Stimulated activated CD4-positive, alpha-beta T cell treated with anti-CD3 and anti-CD28 coated beads, Interleukin-4, amount 100 ng/mL, for 24 hours (primary cell): ENCODE measurements at regions not wholly inside any gene's neighbourhood (a gene's known extent, or its start where the extent isn't known, plus 50 kb on each side); places are given as distances from the start of the nearest gene placed in this dataset.

Source experiments
- DNase-seq: peaks from one replicate; pipeline ENCODE4 v3.0.0-alpha.2; 2020

DNA sequence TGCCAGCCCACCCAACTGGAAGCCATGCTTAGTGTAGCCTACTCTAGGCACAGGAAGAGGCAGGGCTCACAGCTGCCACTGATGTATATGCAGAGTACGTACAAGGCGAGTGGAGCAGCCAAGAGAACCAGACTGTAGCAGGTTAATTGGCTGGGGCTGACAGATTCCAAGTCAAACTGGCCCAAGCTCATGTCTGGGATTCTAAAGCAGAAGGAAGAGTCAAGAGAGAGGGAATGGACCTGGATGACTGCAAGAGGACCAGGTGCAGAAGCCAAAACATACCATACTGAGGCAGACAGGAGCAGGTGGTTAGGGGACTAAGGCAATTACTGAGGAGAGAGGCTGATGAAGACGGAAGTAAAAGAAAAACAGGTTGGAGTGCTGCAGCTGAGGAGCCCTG is 51.3 kb upstream of the LRRN2 start:
- DNase-seq = no peak

DNA sequence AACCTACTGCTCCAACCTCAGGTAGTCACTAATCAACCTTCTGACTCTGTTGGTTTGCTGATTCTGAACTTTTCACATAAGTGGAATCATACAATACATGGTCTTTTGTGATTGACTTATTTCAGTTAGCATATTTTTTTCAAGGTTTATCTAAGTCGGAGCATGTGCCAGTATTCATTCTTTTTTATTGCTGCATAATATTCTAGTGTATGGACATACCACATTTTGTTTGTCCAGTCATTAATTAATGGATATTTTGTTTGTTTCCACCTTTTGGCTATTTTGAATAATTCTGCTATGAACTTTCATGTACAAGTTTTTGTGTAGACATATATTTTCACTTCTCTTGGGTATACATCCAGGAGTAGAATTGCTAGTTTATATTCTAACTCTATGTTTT is 53.0 kb upstream of the LRRN2 start:
- no peak for DNase-seq

DNA sequence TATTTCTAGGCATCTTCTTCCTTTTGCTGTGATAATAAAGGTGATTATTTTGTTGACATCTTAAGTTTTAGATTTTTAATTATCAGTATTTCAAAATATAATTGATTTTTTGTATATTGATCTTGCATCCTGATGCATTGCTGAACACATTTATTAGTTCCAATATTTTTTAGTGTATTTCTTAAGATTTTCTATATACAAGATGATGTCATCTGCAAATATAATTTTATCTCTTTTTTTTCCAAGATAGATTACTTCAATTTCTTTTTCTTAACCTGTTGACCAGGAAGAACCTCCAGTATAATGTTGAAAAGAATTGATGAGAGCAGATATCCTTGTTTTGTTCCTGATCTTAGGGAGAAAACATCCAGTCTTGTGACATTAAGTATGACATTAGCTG is 54.8 kb upstream of the LRRN2 start:
- DNase-seq = no peak

DNA sequence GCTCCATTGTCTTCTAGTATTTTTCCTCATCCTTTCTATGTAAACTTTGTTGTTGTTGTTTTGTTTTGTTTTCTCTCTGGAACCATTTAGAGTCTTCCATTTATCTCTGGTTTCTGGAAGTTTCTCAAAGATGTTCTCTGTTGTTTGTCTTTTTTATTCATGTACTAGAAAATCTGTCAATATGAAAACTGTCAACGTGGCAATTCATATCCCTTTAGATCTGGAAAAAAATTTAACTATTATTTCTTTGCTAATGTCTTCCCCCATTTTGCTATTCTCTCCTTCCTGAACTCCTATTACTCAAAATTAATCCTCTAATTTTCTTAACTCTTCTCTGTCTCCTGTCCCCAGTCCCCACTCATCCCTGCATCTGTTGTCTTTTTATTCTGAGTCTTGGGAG is 55.9 kb upstream of the LRRN2 start:
- DNase-seq = no peak

DNA sequence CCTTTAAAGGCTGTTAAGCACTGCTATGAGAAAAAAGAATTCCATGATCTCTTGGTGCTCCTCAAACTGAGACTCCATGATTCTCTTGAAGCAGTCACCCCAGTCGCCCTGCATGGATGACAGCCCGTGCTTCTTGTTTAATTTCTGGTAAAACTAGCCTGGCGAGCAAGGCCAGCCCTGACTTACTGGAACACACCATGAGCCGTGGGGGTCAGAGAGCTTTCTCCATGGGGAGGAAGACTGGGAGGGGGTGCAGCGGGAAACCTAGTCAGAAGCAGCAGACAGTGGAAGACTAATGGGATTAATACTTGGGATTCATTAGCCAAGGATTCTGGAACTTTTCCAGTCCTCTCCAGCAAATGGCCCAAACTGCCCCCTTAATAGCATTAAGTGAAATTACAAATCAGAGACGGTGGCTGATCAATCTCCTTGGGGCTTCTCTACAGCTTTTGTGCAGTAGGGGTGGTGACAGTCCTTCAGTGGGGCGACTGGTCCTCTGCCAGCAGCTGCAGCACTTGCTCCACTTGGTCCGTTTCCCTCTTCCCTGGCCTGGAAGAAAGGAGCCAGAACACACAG is 57.2 kb upstream of the LRRN2 start:
- DNase-seq = no peak

DNA sequence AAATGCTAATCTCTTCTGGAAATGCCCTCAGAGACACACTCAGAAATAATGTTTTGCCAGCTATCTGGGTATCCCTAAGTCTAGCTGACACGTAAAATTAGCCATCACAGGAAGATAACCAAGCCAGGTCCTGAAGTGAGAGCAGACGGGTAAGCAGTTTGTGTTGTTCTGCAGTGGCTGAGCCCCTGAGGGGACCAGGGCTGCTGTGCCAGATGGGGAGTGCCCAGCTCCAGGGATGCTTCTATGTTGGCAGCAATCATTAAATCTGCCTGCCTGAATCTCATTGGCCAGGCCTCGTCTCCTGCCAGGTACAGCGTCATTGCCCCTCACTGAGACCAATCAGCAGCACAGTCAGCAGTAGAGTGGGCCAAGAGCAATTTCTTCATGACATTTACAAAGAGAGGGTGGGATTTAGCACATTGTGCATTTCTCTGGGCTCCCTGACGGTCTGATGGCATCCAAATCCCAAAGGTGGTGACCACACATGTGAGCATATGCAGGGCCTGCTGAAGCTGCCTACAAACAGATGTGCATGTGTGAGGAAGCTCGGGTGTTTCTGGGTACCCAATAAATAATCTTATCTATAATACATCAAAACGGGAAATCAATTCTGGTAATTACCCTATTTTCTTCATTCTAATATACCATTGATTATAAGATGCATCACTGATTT is 58.7 kb upstream of the LRRN2 start:
- no peak for DNase-seq

DNA sequence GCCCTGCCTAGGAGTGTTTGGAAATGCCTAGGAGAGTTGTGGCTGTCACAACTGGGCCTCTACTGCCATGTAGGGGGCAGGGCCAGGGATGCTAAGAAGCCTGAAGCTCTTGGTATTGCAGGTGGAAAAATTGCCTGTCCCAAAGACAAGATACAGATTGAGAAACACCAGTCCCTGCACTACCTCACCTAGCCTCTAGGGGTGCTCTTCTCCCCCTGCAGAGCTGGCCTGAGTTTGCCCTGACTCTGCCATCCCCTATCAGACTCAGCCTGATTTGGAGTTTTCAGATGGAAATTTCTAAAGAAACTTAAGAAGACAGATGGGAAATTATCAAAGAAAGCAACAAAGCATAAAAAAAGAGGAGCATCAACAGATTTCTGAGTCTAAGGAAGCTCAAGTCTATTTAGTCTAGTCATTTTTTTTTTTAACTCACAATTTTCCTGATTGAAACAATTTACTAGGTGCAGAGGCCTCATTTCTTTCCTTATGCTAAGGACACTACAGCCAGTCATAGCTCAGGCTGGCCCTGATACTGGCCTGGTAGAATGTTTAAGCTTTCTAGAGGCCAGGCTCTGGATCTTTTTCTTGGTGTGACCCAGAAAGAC is 61.4 kb upstream of the LRRN2 start:
- peak; percentile 51 for DNase-seq

DNA sequence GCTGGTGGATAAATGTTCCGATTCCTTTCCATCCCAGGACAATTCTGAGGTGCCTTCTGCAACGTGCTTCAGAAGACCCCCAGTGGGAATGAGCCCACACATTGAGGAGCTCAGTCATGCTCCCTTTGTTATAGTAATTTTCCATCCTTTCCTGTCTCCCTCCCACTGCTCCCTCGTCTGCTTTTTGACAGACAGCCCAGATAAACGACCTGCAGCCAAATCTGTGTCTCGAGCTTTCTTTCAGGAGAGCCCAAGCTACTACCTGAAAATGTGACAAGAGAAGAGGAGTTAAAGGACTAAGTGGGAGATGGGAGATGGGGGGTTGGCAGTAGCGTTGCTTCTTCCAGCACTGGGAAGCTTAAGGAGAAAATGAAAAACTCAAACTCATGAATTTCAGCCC is 65.9 kb upstream of the LRRN2 start:
- DNase-seq = no peak

DNA sequence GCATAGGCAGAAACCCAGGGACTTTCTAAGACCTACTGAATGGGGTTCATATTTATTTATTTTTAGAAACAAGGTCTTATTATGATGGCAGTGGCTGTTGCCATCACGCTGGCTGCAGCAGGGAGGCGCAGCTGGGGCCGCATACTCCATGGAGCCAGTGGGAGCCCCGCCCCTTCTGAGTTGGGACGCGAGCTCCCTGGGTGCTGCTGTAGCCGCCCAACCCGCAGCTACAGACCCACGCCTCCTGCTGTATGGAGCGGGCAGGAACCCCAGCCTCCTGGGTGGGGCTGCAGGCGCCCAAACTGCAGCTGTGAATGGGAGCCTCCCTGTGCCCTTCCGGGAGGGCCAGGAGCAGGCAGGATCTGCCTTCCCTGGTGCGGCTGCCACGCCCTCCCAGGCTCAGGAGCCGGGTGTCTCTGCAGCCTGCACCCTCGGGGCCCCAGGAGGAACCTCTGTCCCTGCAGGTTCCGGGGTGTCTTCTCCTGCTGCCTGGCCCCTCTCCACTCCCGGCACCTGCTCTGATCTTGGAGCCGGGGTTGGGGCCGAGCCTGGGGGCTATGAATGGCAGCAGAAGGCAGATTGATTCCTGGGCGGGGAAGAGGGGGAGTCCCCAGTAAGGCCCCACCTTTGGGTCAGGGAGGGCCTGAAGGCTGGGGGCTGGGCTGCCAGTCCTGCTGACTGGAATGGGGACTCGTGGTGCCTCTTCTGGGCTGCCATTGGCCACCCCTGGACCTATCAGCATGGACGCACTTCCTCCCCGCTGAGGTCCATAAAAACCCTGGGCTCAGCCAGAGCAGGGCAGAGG is 66.5 kb upstream of the LRRN2 start:
- DNase-seq = no peak

DNA sequence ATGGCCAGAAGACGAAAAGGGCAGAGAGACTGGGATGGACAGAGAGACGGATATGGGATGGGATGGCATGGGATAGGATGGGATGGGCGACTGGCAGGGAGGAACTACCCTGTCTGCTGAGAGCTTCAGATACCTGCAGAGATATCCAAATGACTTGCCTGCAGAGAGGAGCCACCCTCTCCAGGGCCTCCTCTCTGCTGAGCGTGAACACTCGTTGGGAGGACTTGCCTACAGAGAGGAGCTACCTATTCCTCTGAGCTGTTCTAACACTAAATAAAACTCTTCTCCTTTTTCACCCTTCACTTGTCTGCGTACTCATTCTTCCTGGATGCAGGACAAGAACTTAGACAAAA is 67.1 kb upstream of the LRRN2 start:
- no peak for DNase-seq

DNA sequence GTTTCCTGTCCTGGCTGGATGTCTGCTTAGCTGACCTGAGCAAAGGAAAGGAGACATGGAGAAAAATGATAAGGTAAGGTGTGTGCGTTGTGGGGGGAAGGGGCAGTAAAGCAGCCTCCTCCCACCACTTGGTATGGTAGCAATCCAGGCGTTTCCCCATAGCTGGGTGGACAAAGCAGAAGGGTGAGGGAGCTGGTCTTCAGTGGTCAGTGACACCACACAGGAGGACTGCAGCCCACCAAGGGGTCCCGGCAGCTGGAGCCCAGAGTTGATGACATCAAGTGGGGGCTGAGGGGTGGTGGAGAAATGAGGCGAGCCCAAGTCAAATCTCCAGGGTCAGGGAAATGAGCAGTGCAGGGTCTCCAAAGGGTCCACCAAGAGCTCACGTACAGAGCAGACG is 69.3 kb upstream of the LRRN2 start:
- no peak for DNase-seq

DNA sequence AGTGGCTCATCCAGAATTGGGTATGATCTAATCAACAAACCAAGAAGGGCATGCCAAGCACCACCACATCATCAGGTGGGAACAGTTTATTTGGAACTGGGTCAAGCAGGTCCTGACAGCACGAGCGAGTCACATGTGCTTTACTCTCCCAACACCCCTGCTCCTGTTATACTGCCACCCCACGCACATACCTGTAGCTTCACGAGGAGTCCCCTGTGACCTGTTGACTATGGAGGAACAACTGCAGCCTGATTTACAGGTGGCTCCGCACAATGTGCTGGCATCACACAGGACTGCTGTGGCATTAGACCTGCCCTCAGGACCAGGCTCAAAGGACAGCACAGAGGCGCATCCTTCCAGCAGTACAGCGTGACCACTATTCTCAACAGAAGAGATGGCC is 70.8 kb upstream of the LRRN2 start:
- DNase-seq = no peak

DNA sequence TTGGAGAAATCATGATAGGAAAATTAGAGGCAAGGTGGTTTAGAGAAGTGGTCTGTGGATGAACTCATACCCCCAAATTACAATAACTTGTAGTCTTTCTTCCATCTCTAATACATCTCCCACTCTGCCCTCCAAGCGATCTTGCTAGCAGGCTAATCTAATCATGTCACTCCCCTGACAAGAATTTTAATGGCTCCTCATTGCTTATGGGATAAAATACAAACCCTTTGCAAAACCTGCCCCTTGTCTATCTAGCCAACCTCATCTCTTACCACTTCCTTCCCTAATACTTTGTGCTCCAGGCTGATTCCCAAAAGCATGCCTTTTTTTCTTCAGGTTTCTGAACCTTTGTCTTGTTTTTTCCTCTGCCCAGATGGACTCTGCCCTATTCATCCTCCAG is 71.3 kb upstream of the LRRN2 start:
- no peak for DNase-seq

DNA sequence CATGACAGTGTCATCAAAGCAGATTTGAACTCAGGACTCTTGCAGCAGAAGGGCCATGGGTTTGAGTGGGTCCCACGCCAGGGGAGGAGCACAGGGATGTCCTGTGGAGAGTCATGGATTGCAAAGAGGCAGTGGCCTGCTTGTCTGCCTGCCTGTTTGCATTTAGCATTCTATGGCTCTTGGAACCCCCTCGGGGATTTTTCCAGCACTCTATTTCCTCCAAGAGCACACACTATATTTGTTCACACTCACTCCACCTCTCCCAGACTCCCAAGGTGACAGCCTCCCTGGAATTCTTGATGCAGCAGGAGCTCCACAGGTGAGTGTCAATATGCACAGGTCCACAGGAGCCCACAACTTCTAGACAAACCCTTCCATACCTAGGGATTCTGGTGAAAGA is 73.1 kb upstream of the LRRN2 start:
- DNase-seq = no peak

DNA sequence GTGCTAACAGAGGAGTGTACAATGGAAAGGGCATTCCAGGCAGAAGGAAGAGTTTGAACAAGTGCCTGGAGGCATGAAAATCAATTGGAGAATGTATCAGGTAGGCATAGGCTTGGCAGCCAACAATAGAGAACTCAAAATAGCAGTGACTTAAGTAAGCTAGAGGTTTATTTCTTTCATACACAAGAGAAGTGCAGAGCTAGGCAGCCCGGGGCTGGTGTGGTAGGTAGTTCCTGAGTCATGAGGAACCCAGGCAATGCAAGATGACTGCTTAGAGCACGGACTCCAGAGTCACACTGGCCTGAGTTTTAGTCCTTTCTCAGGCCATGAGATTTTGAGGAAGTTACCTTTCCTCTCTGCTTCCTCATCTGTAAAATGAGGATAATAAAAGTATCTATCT is 74.8 kb upstream of the LRRN2 start:
- DNase-seq = no peak

DNA sequence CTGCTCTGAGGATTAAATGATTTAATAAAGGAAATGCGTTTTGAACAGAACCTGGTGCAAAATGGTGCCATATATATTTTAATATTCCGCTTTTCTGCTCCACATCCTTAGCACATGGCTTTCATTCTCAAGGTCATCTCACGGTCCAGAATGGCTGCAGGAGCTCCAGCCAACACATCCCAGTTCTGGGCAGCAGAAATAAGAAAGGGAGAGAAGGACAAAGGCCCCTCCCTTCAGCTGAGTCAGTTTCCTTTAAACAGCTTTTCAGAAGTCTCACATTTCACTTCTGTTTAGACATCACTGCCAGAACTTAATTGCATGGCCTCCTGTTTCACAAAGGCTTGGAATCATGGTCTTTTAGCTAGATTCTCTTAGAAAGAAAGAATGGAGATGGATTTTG is 75.2 kb upstream of the LRRN2 start:
- DNase-seq = no peak

DNA sequence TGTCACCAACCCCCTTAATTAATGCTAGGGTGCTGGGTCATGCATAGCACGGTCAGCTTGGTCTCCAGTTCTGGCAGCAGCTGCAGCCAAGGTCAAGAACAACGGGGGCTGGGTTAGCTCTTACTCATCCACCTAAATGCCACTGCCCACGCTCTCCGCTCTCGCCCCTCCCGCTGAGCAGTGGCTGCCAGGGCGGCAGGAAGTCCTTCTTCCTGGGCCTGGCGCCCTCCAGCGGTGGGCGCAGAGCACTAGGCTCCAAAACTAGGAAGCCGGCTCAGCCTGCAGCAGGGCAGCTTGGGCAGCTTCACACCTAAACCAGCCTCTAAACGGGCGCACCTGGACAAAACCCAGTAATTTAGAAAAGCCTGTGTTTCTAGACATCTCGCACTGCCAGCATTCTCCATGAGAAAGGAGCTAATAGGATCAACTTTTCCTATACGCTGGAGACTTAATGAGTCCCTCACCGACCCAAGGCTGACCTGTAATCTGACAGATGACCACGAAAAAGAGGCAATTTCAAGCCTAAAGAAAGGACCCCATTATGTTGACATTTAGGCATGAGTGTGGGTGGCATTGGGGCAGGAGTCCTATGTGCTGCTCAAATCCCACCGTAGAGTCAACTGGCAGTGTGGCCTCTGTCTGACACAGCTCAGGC is 78.4 kb upstream of the LRRN2 start:
- peak; percentile 60 for DNase-seq

DNA sequence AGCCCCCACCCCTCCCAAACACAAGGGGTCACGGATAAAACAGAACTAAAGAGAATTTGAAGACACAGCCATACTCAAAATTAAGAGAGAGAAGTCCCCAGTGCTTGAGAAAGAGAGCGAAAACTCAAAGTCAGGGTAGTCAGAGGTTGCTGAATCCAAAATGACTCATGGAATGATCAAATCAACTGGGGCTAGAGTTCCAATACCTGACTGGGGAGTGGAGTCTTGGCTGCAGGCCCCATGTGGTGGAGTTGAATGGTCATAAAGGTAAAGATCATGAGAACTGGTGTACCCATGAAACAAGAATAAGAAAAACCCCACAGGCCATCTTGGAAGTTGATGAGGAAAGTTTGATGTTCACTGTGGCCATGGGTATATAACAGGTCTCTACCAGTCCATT is 84.5 kb upstream of the LRRN2 start:
- DNase-seq = no peak

DNA sequence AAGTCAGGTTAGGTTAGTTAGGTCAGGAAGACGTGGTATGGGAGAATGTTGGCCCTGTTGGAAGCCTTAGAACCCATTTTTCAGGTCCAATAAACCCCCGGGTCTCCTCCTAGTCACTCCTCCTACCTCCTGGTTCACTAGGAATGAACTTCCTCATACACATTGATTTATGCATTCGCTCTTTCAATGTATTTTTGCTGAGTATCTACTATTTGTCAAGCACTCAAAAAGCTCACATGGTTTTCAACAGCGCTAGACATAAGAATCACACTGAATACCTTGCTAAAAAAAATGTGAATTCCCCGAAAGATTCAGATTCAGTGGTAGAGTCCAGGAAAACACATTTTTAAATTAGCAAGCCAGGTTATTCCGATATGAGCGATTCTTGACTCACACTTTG is 85.8 kb upstream of the LRRN2 start:
- no peak for DNase-seq

DNA sequence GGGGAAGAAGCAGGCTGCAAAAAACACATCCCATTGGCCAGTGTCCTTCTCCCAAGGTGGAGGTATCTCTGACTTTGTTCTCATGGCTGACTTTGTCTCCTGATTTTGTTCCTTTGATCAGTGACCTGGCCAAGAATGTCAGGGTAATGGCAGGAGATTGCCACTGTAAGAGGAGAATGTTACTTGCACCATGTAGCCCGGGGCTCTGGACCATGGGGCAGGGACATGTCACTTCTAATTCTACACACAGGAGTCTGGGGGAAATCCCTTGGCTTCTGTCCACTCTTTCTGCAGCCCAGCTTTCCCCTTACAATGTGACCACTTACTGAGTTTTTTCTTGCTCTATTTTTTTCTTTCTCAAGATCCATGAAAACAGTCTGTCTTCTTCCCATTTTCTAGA is 87.7 kb upstream of the LRRN2 start:
- DNase-seq = no peak

DNA sequence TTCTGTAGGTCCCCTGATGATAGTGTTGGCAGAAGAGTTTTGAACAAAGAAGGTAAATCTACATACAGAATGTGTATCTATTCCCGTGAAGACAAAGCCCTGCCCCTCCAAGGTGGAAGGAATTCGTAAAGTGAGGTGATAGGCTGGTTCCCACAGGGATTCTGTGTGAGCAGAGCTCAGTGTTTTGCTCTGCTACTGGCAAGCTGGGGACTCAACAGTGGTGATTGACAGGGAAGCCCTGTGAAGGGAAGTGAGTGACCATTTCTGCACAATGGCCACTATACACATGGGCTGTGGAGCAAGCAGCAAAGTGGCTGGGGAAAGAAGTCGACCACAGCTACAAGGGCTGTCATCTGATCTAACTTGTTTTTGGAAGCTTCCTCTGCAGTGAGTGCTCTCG is 90.0 kb upstream of the LRRN2 start:
- no peak for DNase-seq

DNA sequence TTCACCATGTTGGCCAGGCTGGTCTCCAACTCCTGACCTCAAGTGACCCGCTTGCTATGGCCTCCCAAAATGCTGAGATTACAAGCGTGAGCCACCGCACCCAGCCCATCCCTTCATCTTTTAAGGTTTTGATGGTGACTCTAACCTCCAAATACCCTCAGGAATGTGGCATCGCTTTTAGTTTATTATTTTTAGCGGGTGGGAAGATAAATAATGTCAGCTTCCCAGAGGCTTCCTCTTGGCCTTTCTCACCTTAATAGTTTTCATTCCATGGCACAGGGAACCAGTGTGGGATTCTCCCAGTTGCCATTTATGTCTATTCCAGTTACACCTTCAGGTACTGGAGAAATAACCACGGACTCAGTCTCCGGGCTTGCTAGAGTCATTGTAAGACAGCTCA is 92.1 kb upstream of the LRRN2 start:
- DNase-seq = no peak

DNA sequence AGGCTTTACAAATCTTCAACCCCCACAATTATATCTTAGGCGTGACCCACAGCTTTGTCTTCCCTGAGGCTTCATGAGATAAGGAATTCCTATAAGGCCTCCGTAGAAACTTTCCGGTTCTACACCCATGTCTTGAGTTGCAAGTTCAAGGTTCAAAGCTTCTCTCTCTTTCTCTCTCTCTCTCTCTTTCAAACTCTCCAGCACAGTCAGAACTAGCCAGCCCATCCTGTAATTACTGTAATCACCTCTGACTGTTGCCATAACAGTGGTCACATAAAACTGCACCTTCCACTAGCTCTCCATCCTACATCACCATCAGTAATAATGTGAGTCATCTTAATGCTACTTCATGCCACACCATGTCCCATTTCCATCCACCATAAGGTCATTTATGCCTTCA is 90.0 kb upstream of the NFASC start:
- DNase-seq = no peak
